Uterus (tissue), 2 donors: ENCODE measurements at regions not wholly inside any gene's neighbourhood (a gene's known extent, or its start where the extent isn't known, plus 50 kb on each side); places are given as distances from the start of the nearest gene placed in this dataset.

Experiments
- CTCF ChIP-seq, 4 experiments: fragments of 200-600 bp in 2 of 4; fragments of 450-650 bp in 2 of 4; sonication (generic) in 2 of 4; IDR thresholded peaks; one replicate each; pipeline ENCODE4 v1.5.1; 2016 to 2019; ENCODE audit warnings: antibody characterized with exemption in 4 of 4, mild to moderate bottlenecking in 2 of 4, moderate library complexity in 1 of 4
- POLR2A ChIP-seq, 2 donors: fragments of 450-650 bp; IDR thresholded peaks; one replicate each; pipeline ENCODE4 v1.6.1; 2016; ENCODE audit warnings: antibody characterized with exemption in 2 of 2, mild to moderate bottlenecking in 1 of 2, moderate library complexity in 1 of 2

DNA sequence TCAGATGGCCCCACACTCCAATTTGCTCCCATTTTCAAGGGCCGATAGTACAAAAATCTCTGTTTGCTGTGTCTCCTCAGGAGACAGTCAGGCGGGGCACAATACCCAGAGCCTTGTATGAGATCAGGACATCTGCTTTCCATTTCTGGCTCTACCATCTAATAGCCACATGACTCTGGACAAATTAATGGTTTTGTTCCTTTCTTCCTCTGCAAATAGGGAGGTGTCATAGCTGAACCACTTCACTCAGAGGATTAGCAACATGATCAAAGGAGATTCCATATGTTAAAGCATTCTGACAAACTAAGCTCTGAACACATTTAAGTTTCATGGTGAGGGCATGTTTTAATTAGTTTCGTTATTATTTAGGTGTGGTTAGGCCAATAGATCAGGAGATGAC lies 602.1 kb upstream of the SYT4 start:
- TF ChIP-seq POLR2A (IDR thresholded peaks at IDR 0.05): no peak
- no peak for TF ChIP-seq CTCF (IDR thresholded peaks at IDR 0.05)
